Loucy (cell line): ENCODE measurements at regions not wholly inside any gene's neighbourhood (a gene's known extent, or its start where the extent isn't known, plus 50 kb on each side); places are given as distances from the start of the nearest gene placed in this dataset.

Experiments
- EZH2phosphoT487 ChIP-seq: fragments of 200-600 bp; IDR thresholded peaks from 2 replicates; pipeline ENCODE4 v1.6.1; 2018; ENCODE audit warnings: antibody characterized with exemption, mild to moderate bottlenecking, moderate library complexity, borderline replicate concordance
- TF ChIP-seq, protein P1 (sequence below): fragments of 200-600 bp; sonication (generic); conservative IDR thresholded peaks from 2 replicates; pipeline ENCODE4 v1.5.1; 2014; ENCODE audit warnings: mild to moderate bottlenecking, antibody characterized with exemption, low read length

- TF ChIP-seq EZH2phosphoT487: no peak
- TF ChIP-seq, protein P1, sequence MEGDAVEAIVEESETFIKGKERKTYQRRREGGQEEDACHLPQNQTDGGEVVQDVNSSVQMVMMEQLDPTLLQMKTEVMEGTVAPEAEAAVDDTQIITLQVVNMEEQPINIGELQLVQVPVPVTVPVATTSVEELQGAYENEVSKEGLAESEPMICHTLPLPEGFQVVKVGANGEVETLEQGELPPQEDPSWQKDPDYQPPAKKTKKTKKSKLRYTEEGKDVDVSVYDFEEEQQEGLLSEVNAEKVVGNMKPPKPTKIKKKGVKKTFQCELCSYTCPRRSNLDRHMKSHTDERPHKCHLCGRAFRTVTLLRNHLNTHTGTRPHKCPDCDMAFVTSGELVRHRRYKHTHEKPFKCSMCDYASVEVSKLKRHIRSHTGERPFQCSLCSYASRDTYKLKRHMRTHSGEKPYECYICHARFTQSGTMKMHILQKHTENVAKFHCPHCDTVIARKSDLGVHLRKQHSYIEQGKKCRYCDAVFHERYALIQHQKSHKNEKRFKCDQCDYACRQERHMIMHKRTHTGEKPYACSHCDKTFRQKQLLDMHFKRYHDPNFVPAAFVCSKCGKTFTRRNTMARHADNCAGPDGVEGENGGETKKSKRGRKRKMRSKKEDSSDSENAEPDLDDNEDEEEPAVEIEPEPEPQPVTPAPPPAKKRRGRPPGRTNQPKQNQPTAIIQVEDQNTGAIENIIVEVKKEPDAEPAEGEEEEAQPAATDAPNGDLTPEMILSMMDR: no peak
These were observed 1433.8 kb upstream of the TENM3 start for GRCh38 chr4:180809439-180809838.
